Aorta (tissue), 5 donors: ENCODE measurements at regions not wholly inside any gene's neighbourhood (a gene's known extent, or its start where the extent isn't known, plus 50 kb on each side); places are given as distances from the start of the nearest gene placed in this dataset.
A peak's percentile ranks its signal among the peaks of the same experiment; 100 is the strongest.

Experiments
- ATAC-seq: fragments of 200-7000 bp; cut with Tn5 transposase; one replicate; pipeline ENCODE4 v1.9.1; 2022; ENCODE audit warnings: moderate library complexity; ENCODE audit not compliant: low FRiP score
- DNase-seq, 2 donors: peaks; one replicate each; pipeline ENCODE4 v3.0.0-alpha.2; 2020
- H3K27ac ChIP-seq, 2 donors: one replicate each; pipeline ENCODE4 v1.5.1; 2013; ENCODE audit warnings: low read length in 2 of 2, mild to moderate bottlenecking in 2 of 2, moderate library complexity in 2 of 2, control low read depth in 1 of 2, inconsistent platforms in 1 of 2, low read depth in 1 of 2
- H3K27me3 ChIP-seq, 2 donors: one replicate each; pipeline ENCODE4 v1.6.1; 2013; ENCODE audit warnings: control low read depth in 1 of 2, low read length in 1 of 2, mild to moderate bottlenecking in 1 of 2, moderate library complexity in 1 of 2; ENCODE audit not compliant: insufficient read depth in 2 of 2, control insufficient read depth in 1 of 2
- H3K36me3 ChIP-seq, 2 donors: one replicate each; pipeline ENCODE4 v1.6.1; 2013; ENCODE audit warnings: control low read depth in 1 of 2, low read length in 1 of 2, mild to moderate bottlenecking in 1 of 2; ENCODE audit not compliant: insufficient read depth in 2 of 2, control insufficient read depth in 1 of 2
- H3K4me1 ChIP-seq, 2 donors: one replicate each; pipeline ENCODE4 v1.6.1; 2013; ENCODE audit warnings: low read length in 2 of 2, control low read depth in 1 of 2, mild to moderate bottlenecking in 1 of 2, moderate library complexity in 1 of 2; ENCODE audit not compliant: insufficient read depth in 2 of 2, control insufficient read depth in 1 of 2
- H3K4me3 ChIP-seq, 2 donors: one replicate each; pipeline ENCODE4 v1.5.1; 2013; ENCODE audit warnings: low read length in 2 of 2, control low read depth in 1 of 2, mild to moderate bottlenecking in 1 of 2
- H3K9me3 ChIP-seq: one replicate; pipeline ENCODE4 v1.6.1; 2013; ENCODE audit warnings: mild to moderate bottlenecking, low read length; ENCODE audit not compliant: control insufficient read depth
- WGBS, 2 donors: extraction: QIAGEN DNeasy Blood & Tissue Kit; methylation state at CpG; one replicate each; pipeline ENCODE4 v1.1.7; 2013; 5-methylcytosine and 5-hydroxymethylcytosine counted together
- intact Hi-C, 2 donors: fragments of 100-400 bp; cut with DNase I; formaldehyde crosslinking; loops; one replicate each; pipeline versions ENCODE4 v1.14.2 to v1.15.0; 2022
- donor health status: healthy with polysubstance abuse.
- donor health status: Bipolar disorder and iron deficiency.
- donor health status: DM: no; HTN: no; CAD: no.
- donor health status: DM: no; HTN: no; CAD: no.
- donor health status: DM: yes; HTN: yes; CAD: no.

- DNase-seq: no peak
- intact Hi-C loops: no loop called here
- Histone ChIP-seq H3K4me3 (no peak overlapping the region), H3K9me3 (no peaks in the 10 kb centered on the region), H3K36me3 (no peaks in the 10 kb centered on the region), H3K4me1 (no peaks in the 10 kb centered on the region), H3K27ac (no peak overlapping the region), H3K27me3 (no peaks in the 10 kb centered on the region)
- 39 to 45% methylated on average over 1 of the region's 1 CpG for WGBS, 2 donors
- ATAC-seq: no peak
These were observed 254.2 kb upstream of the SORL1-AS1 start for GRCh38 chr11:121706884-121707420.

DNA sequence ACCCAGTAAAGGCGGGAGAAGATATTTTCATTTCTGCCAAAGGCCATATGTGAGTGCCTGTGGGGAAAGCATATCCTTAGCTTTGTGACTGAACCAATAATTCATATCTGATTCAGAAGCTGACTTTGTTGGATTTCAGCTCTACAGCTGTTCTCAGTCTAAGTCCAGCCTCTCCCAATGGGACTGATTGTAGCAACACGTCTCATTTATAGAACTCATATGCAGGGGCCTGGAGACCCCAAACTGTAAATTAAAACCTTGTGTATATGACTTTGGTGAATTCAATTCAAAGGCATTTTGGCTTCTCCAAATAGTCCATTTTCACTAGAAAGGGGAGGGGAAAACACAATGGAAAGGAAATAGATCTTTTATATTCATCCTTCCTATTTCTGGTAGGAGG, 250.4 kb upstream of the SORL1-AS1 start:
- DNase-seq (no peak), ATAC-seq (no peak)
- Histone ChIP-seq H3K36me3 (no peaks in the 10 kb centered on the region), H3K27me3 (no peaks in the 10 kb centered on the region), H3K27ac (no peak overlapping the region), H3K9me3 (no peaks in the 10 kb centered on the region), H3K4me3 (no peak overlapping the region), H3K4me1 (no peaks in the 10 kb centered on the region)
- intact Hi-C loops: no loop called here
- 79% methylated on average over 2 of the region's 2 CpGs for WGBS, 2 donors

GRCh38 chr11:121700968-121701367, 248.2 kb upstream of the SORL1-AS1 start:
- Histone ChIP-seq H3K27ac (no peak overlapping the region), H3K36me3 (no peaks in the 10 kb centered on the region), H3K27me3 (no peaks in the 10 kb centered on the region), H3K4me1 (peaks cover 0 to 2% of the 10 kb centered on the region in 2 donors), H3K9me3 (no peaks in the 10 kb centered on the region), H3K4me3 (no peak overlapping the region)
- intact Hi-C loops: no loop called here
- ATAC-seq (no peak), DNase-seq (no peak)
- WGBS, 2 donors: 87 to 89% methylated on average over 4 of the region's 4 CpGs

DNA sequence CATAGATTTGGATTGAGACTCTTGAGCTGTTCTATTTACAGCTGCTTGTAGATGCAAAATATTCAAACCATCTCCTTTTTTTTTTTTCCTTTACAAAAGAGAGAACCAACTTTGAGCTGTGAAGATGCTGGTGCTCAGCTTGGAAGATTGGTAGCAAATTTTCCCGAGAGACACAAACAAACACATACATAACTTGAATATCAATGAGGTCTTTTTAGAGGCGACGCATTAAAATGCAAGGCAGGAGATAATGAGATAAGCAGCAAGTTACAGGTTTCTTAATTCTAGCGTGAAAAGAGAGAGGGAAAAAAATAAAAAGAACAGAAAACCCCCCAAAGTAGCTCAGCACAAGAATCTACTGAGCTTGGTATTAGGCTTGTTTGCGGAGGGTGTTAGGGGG, 247.0 kb upstream of the SORL1-AS1 start:
- DNase-seq (no peak), ATAC-seq (no peak)
- H3K4me1 ChIP-seq: peaks cover 0 to 2% of the 10 kb centered on the region in 2 donors
- H3K4me3 ChIP-seq: no peak overlapping the region
- no peak overlapping the region for H3K27ac ChIP-seq
- intact Hi-C loops: no loop called here
- H3K36me3 ChIP-seq: no peaks in the 10 kb centered on the region
- 55 to 56% methylated on average over 5 of the region's 5 CpGs for WGBS, 2 donors
- H3K9me3 ChIP-seq: no peaks in the 10 kb centered on the region
- H3K27me3 ChIP-seq: no peaks in the 10 kb centered on the region

DNA sequence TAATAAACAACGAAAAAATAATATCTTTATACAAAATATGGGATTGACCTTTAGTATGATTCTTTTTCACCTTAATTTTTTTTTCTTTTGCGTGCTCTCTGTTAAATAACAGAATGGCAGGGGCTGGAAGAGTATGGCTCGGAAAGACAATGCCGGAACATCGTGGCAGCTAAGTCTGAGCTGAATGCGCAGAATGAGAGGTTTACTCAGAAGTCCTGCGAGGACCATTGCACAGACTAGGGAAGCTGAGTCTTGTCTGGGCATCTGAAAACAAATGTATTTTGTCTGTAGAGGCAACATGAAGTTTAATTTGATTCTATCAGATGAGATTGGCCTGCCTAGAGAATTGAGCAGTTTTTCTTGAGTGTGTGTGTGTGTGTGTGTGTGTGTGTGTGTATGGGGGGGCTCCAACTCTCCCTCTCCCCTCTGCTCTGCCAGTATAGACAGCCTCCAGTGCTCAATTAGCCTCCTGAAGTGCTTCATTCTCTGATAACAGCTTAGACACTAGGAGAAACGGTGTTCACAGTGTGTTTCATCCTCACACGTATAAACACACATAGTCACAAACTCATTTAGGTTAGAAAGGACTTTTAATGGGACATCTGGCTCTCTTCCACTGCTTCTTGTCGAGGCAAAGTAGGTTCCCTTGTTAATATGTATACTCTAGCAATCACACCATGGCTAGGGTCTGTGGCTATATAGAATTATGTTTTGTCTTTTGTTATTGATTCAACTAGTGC, 244.3 kb upstream of the SORL1-AS1 start:
- no peak for ATAC-seq
- H3K9me3 ChIP-seq: no peaks in the 10 kb centered on the region
- H3K4me3 ChIP-seq: no peak overlapping the region
- no peaks in the 10 kb centered on the region for H3K36me3 ChIP-seq
- intact Hi-C loops: no loop called here
- 56 to 57% methylated on average over 10 of the region's 10 CpGs for WGBS, 2 donors
- H3K27ac ChIP-seq: peak overlapping the region; percentile 19 to 52
- DNase-seq: no peak
- H3K4me1 ChIP-seq: peaks cover 0 to 2% of the 10 kb centered on the region in 2 donors
- H3K27me3 ChIP-seq: no peaks in the 10 kb centered on the region

DNA sequence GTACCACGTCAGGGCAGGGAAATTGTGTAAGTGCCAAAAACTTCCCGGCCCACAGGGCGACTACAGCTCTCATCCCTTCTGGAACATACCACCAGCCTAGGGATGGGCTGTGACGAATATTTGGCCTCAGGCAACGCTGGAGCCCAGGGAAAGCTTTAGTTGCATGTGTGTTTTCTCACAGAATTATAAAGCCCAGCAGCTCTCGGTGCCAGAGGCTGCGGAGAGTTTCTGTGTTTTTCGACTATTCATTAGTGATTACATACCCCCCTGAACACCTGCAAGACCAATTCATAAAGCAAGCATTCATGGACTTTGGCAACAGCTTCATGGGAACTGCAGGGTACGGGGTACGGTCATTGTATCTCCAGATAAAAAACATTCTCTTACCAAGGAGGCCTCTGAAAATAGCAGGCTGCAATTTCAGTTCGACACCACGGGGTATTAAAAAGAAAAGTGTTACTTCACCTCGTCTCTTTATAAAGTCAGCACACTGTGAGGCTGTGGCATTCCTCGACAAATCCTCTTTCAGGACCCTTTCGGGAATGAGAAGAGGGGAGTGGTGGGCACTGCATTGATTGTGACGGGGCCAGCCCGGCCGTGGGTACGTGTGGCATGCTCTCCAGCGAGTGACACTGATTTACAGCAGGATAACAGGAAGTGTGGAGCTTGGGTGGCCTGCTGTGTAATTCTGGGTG, 243.6 kb upstream of the SORL1-AS1 start:
- no peaks in the 10 kb centered on the region for H3K36me3 ChIP-seq
- ATAC-seq (peak; percentile 56), DNase-seq (peak in 1 of 2 donors; percentile 56)
- peak overlapping the region; percentile 19 to 89 for H3K27ac ChIP-seq
- peaks cover 0 to 2% of the 10 kb centered on the region in 2 donors for H3K4me1 ChIP-seq
- WGBS, 2 donors: 3 to 6% methylated on average over 20 of the region's 20 CpGs
- H3K27me3 ChIP-seq: no peaks in the 10 kb centered on the region
- H3K4me3 ChIP-seq: peak overlapping the region in 1 of 2 donors; percentile 55
- intact Hi-C loops: no loop called here
- no peaks in the 10 kb centered on the region for H3K9me3 ChIP-seq

- ATAC-seq: no peak
- 82 to 85% methylated on average over 1 of the region's 1 CpG for WGBS, 2 donors
- intact Hi-C loops: no loop called here
- DNase-seq: no peak
- no peak overlapping the region for H3K27ac ChIP-seq
- no peaks in the 10 kb centered on the region for H3K36me3 ChIP-seq
- H3K9me3 ChIP-seq: no peaks in the 10 kb centered on the region
- H3K27me3 ChIP-seq: no peaks in the 10 kb centered on the region
- peaks cover 0 to 2% of the 10 kb centered on the region in 2 donors for H3K4me1 ChIP-seq
- H3K4me3 ChIP-seq: no peak overlapping the region
These were observed 239.5 kb upstream of the SORL1-AS1 start for GRCh38 chr11:121692236-121692635.

- Histone ChIP-seq H3K27ac (no peak overlapping the region), H3K4me3 (no peak overlapping the region), H3K9me3 (no peaks in the 10 kb centered on the region), H3K36me3 (no peaks in the 10 kb centered on the region), H3K4me1 (peaks cover 0 to 2% of the 10 kb centered on the region in 2 donors), H3K27me3 (no peaks in the 10 kb centered on the region)
- ATAC-seq: no peak
- intact Hi-C loops: no loop called here
- no peak for DNase-seq
- WGBS, 2 donors: 86% methylated on average over 8 of the region's 8 CpGs
These were observed 236.3 kb upstream of the SORL1-AS1 start for GRCh38 chr11:121688860-121689614.
